SKM-1 (cell line): ENCODE measurements at regions not wholly inside any gene's neighbourhood (a gene's known extent, or its start where the extent isn't known, plus 50 kb on each side); places are given as distances from the start of the nearest gene placed in this dataset.

Experiments
- DNase-seq: peaks from one replicate; lab custom pipeline; 2025; ENCODE audit not compliant: unreplicated experiment; lab: John Stamatoyannopoulos, UW

DNA sequence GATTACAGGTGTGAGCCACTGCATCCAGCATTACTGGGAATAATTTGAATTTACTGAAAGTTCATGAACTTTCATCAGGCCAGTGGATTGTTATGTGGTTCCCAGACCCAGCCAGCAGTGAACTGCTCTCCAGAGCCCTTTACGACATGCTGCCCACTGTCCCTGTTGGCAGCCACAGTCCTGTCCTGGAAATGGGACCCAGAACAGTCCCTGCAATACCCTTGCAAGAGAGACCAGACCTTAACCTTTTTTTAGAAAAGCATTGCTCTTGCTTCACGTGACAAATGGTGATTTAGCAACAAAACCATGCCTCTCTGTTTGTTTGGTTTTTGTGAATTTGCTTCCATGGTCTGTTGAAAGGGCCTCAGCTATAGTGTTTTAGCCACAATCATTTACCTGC, 367.3 kb upstream of the C2CD4B start:
- DNase-seq = no peak

DNA sequence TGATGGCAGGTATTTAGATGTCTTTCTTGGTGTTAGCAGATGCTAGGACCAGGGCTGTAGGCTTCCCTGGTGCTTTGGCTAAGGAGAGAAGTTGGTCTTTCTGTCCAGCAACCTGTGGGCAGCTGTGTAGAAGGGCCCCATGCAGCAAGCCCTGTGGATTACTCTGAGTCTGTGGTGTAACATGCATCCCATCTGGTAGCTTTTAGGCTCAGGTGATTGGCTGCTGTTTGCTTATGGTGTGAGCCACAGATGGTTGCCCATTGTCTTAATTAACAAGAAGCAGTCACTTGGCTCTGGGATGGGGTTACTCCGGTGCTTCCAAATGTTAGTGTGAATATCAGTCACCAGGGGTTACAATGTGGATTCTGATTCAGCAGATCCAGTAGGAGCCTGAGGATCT, 368.6 kb upstream of the C2CD4B start:
- no peak for DNase-seq

GRCh38 chr15:62534996-62535395, 369.9 kb upstream of the C2CD4B start:
- no peak for DNase-seq

DNA sequence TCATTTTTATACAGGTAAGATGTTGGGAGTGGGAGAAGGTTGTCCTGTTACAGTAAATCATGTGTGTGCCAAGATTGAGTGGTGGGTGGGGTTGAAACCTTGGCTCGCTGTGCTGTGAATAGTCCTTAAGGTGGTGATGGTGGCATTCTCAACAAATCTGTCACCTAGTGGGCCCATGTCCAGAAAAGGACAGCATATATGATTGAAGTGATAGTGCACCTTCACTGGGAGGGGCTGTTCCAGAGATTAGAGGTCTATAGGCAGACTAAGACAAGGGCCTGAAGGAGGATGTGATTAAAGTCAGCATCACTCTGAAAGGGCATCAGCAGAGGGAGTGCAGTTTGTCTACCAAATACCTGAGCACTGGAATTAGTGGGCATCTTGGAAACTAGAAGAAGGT, 374.2 kb upstream of the C2CD4B start:
- DNase-seq = no peak

GRCh38 chr15:62541250-62541649, 376.2 kb upstream of the C2CD4B start:
- DNase-seq = no peak

- no peak for DNase-seq
Observed at GRCh38 chr15:62541846-62542245, 376.8 kb upstream of the C2CD4B start.

DNA sequence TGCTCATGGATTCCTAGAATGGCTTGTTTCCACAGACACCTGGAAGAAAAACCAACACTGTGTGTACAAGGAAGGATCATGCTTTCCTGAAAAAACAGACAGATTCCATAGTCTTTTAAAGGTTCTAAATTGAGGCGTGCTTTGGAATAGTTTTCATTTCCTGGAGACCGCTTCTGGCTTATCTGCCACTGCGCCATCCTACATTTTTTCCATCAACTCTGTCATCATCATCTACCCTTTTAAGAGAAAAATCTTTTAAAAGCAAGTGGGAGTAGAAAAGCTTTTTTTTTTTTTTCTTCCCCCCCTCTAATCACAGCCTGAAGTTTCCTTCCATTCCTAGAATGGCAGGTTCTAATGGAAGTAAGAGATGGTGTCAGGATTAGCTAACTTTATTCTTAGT, 379.4 kb upstream of the C2CD4B start:
- no peak for DNase-seq

DNA sequence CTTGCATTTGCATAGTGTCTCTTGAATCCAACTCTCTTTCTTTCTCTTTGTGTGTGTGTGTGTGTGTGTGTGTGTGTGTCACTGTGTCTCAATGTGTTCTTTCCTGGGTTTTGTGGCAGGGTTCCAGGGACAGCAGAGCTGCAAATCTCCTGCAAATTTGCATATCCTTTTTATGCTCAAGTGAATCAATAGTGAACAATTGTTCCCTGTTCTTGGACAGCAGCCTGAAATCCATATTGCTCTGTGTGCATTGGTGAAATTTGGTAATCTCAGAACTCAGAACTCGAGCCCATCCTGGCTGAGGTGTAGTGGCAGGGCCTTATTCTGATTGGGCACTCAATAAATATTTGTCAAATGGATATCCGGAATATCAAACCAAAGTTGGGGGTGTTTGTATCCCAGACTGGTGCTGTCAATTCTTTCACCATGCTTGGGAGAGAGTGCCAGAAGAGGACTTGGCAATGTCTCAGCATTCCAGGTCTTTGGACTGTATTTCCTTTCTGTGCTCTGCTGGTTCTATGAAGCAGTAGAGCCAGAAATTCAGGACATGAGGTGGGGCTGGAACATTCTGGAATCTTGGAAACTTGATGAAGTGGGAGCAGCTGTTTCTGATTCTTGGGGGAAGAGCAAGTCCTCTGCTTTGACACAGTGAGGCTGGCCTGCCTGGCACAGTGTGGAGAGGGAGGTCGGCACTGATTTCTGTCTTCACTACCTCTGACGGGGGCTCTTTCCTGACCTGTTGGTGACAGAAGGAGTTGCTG, 380.6 kb upstream of the C2CD4B start:
- DNase-seq = no peak

GRCh38 chr15:62546628-62547027, 381.5 kb upstream of the C2CD4B start:
- DNase-seq = no peak

DNA sequence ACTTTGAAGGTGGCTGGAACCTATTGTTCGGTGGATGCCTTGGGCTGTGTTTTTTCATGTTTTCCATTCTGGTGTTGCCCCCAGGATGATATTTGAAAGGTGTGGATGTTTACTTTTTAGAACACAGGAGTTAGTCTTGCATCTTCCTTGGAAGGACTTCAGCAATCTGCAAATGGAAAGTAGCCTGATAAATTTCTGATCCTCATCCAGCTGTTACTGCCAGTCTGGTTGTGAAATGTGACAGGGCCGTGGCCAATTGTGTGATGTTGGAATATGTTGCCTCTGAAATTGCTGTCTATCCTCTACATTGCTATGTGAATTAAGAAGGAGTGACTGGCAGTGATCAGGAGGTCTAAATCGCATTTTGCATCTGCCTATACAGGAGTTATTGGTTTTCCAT, 382.5 kb upstream of the C2CD4B start:
- DNase-seq = no peak

DNA sequence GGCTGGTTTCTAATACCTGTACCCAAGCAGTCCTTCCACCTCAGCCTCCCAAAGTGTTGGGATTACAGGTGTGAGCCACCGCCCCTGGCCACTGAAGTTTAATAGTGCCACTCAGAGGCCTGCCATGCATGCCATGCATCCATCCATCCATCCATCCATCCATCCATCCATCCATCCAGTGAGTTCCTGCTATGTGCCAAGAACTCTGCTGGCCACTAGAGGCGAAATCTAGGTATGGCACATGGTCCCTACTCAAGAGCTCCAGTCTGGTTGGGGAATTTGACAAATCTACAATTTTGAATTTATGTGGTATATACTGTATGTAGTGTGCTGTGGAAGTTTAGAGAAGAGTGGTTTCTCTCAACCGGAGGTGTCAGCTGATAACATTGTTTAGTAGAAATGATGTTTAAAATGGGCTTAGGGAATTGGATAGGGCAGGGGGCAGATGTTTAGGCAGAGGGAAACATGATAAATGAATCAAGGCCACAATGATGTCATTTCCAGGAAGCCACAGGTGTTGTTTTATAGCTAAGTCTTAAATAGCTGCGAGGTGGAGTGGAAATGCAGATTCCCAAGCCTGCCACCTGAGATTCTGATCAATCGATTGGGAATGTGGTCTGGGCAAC, 384.4 kb upstream of the C2CD4B start:
- DNase-seq = no peak

GRCh38 chr15:62550106-62550505, 385.0 kb upstream of the C2CD4B start:
- no peak for DNase-seq

- DNase-seq = no peak
Observed at GRCh38 chr15:62552444-62552843, 387.4 kb upstream of the C2CD4B start.

GRCh38 chr15:62553911-62554563, 389.0 kb upstream of the C2CD4B start:
- DNase-seq = no peak

DNA sequence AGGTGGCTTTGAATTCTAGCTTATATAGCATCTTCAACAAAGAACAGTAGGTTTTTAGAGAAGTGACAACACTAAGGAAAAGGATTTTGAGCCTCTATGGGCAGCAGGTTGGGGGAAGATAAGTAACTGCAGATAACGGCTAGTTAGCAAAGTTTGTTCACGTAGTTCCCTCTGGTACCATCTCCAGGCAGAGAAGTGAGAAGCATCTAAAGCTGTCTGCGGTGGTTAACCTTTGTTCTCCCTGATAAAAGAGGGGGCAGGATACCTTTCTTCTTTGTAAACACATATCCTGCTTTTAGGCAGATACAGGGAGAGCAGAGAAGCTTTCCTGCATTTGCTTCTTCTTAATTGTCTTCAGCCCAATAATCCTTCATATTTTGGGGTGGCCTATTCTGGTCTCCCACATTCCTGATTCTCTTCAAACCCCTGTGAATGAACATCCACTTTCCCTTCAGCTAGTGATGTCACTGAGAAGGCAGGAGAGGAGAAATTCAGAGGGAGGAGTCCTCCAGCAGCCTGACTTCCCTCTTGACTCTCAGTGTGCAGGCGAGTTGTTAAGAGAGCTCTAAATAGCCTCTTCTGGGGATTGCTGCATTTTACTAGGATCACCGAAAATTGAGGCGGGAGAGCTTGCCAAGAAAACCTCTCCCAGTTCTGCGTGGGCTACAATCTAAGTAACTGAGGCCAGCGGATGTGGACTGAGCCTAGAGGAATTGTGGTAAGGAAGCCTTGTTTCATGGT, 393.7 kb upstream of the C2CD4B start:
- no peak for DNase-seq

- DNase-seq = no peak
Observed at GRCh38 chr15:62559381-62559733, 394.3 kb upstream of the C2CD4B start.

- no peak for DNase-seq
Observed at GRCh38 chr15:62561059-62561519, 396.0 kb upstream of the C2CD4B start.

DNA sequence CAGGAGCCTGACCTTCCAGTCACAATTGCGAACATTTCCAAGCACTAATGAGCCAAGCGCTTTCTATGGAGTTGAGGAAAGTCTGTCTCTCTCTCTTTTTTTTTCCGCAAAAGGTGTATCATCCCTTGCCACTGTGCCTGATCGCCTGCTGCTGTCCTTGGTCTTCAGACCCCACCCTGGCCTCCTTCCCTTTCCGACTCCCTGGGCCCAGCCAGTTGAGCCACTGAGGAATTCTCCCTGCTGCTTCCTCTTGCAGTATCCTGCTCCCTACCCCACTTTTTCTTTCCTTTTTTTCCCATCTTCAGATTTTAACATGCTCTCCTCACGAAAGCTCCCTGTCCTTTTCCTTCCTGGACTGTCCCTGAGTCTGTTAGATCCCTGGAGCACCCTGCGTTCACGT, 396.5 kb upstream of the C2CD4B start:
- no peak for DNase-seq

DNA sequence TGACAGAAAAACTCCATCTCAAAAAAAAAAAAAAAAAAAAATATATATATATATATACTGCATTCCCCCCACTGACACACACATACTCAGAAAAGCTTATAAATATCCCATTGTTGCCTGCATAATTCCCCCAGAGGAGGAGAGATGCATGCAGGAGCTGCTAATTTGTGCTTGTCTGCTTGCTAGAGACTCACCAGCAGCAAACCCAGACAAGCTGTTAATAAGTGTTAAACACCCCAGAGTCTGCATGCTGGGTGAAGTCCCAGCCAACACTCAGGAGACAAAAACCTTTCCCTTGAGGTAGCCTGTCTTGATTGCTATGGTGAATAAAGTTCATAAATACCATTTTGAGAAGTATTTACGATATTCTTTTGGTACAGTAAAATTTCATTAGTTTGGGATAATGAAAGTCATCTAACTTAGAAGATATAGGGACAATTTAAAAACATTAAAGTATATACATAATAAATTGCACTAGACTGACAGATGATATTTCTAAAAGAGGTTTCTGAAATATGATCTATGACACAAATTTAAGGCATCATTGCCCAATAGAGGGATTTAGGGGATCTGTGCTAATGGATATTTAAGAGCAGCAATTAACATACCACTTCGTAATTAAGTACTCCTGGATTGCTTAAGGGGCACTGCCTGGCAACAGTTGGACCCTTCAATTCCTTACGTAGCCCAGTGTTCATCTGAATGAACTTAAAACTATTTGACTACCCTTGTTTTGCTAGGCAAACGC, 400.0 kb upstream of the C2CD4B start:
- DNase-seq = no peak

- DNase-seq = no peak
Observed at GRCh38 chr15:62565634-62566026, 400.5 kb upstream of the C2CD4B start.

DNA sequence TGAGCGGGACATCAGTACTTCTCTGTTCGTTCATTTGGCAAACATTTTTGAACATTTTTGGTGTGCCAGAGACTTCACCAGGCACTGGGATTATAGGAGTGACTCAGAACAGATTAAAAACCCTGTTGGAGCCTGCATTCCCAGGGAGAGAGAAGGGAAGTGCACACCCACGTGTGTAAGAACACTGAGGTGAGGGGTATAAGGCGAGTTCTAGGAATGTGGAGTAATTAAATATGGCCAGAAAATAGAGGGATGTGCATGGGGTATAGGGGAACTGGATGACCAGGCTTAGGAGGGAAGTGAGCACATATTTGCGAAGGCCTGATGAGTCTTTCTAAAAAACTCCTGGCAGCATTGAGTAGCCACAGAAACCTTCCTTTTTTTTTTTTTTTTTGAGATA, 401.2 kb upstream of the C2CD4B start:
- DNase-seq = no peak
